ENCODE measurements at regions not wholly inside any gene's neighbourhood (a gene's known extent, or its start where the extent isn't known, plus 50 kb on each side); places are given as distances from the start of the nearest gene placed in this dataset.

- TF ChIP-seq POLR2AphosphoS5 (IDR thresholded peaks at IDR 0.05) (no peak), POLR2A (IDR thresholded peaks at IDR 0.05; ENCODE audit: low read depth) (no peak), CTCF (IDR thresholded peaks at IDR 0.05) (no peak)
Observed at GRCh38 chr16:65185241-65185778, 63.4 kb upstream of the CDH11 start.
